ENCODE measurements at regions not wholly inside any gene's neighbourhood (a gene's known extent, or its start where the extent isn't known, plus 50 kb on each side); places are given as distances from the start of the nearest gene placed in this dataset.

- no peak for TF ChIP-seq FOXA1 (IDR thresholded peaks at IDR 0.05)
- no peak for TF ChIP-seq SP1 (IDR thresholded peaks at IDR 0.05)
- TF ChIP-seq BHLHE40 (IDR thresholded peaks at IDR 0.05; ENCODE audit: borderline replicate concordance): no peak
- TF ChIP-seq FOXK2 (IDR thresholded peaks at IDR 0.05): no peak
- no peak for TF ChIP-seq SUZ12 (IDR thresholded peaks at IDR 0.05)
- no peak for TF ChIP-seq ELF4 (IDR thresholded peaks at IDR 0.05)
- TF ChIP-seq TARDBP (IDR thresholded peaks at IDR 0.05): no peak
- no peak for TF ChIP-seq L3MBTL2 (conservative IDR thresholded peaks at IDR 0.05)
Measured at GRCh38 chr7:156566812-156567549, 73.6 kb upstream of the RNF32 start.
